ENCODE measurements at regions not wholly inside any gene's neighbourhood (a gene's known extent, or its start where the extent isn't known, plus 50 kb on each side); places are given as distances from the start of the nearest gene placed in this dataset.

DNA sequence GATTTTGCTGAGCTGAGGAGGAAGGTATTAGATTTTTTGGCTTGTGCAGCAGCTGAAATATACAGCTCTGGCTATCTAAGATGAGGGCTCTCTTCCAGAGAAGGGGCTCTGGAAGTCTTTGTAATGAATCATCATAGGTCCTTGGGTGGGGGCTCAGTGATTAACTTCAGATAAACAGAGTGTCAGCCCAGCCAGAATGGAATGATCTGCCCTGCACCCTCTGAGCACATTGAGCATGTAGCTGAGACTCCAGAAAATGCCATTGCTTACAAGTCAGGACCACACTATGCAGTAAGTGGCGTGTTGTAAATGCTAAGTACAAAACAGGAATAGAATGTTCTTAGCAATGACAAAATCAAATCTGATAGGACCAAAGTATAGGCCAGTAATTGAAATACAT, 836.0 kb downstream of the PDHA2 start:
- TF ChIP-seq, protein P1, sequence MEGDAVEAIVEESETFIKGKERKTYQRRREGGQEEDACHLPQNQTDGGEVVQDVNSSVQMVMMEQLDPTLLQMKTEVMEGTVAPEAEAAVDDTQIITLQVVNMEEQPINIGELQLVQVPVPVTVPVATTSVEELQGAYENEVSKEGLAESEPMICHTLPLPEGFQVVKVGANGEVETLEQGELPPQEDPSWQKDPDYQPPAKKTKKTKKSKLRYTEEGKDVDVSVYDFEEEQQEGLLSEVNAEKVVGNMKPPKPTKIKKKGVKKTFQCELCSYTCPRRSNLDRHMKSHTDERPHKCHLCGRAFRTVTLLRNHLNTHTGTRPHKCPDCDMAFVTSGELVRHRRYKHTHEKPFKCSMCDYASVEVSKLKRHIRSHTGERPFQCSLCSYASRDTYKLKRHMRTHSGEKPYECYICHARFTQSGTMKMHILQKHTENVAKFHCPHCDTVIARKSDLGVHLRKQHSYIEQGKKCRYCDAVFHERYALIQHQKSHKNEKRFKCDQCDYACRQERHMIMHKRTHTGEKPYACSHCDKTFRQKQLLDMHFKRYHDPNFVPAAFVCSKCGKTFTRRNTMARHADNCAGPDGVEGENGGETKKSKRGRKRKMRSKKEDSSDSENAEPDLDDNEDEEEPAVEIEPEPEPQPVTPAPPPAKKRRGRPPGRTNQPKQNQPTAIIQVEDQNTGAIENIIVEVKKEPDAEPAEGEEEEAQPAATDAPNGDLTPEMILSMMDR (IDR thresholded peaks at IDR 0.05; ENCODE audit: low read length) = no peak
- no peak for TF ChIP-seq EZH2 (IDR thresholded peaks at IDR 0.05; ENCODE audit: borderline replicate concordance, low read length)
